ENCODE measurements at regions not wholly inside any gene's neighbourhood (a gene's known extent, or its start where the extent isn't known, plus 50 kb on each side); places are given as distances from the start of the nearest gene placed in this dataset.

DNA sequence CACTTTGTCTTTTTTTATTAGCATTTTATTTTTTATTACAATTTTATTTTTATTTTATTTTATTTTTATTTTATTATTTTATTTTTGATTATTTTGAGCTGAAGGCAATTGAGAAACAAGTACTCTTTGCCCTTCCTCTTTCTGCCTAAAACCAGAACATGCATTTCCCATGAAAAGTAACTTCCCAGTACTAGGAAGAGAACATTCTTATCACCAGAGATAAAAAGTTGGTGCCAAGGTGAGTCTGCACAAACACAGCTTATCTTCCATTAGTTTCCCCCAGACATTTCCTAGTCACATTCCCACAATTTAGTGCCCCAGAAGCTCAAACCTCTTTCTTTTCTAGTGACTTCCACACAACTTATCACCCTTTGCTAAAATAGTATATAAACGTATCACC is 84.8 kb downstream of the CD24 start (continued):
- TF ChIP-seq, protein P1, sequence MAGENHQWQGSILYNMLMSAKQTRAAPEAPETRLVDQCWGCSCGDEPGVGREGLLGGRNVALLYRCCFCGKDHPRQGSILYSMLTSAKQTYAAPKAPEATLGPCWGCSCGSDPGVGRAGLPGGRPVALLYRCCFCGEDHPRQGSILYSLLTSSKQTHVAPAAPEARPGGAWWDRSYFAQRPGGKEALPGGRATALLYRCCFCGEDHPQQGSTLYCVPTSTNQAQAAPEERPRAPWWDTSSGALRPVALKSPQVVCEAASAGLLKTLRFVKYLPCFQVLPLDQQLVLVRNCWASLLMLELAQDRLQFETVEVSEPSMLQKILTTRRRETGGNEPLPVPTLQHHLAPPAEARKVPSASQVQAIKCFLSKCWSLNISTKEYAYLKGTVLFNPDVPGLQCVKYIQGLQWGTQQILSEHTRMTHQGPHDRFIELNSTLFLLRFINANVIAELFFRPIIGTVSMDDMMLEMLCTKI (IDR thresholded peaks at IDR 0.05; ENCODE audit: partially characterized antibody): no peak
- TF ChIP-seq ZNF134 (CRISPR knock-in tag; conservative IDR thresholded peaks at IDR 0.05): no peak
- no peak for TF ChIP-seq ZNF785 (CRISPR knock-in tag; IDR thresholded peaks at IDR 0.05)
- TF ChIP-seq, protein P2, sequence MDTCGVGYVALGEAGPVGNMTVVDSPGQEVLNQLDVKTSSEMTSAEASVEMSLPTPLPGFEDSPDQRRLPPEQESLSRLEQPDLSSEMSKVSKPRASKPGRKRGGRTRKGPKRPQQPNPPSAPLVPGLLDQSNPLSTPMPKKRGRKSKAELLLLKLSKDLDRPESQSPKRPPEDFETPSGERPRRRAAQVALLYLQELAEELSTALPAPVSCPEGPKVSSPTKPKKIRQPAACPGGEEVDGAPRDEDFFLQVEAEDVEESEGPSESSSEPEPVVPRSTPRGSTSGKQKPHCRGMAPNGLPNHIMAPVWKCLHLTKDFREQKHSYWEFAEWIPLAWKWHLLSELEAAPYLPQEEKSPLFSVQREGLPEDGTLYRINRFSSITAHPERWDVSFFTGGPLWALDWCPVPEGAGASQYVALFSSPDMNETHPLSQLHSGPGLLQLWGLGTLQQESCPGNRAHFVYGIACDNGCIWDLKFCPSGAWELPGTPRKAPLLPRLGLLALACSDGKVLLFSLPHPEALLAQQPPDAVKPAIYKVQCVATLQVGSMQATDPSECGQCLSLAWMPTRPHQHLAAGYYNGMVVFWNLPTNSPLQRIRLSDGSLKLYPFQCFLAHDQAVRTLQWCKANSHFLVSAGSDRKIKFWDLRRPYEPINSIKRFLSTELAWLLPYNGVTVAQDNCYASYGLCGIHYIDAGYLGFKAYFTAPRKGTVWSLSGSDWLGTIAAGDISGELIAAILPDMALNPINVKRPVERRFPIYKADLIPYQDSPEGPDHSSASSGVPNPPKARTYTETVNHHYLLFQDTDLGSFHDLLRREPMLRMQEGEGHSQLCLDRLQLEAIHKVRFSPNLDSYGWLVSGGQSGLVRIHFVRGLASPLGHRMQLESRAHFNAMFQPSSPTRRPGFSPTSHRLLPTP (IDR thresholded peaks at IDR 0.05; ENCODE audit: borderline replicate concordance, extremely low read depth, insufficient read length): no peak
- TF ChIP-seq ADNP (tag; IDR thresholded peaks at IDR 0.05): no peak

All from K562 (cell line).